Body of pancreas (tissue), 4 donors: ENCODE measurements at regions not wholly inside any gene's neighbourhood (a gene's known extent, or its start where the extent isn't known, plus 50 kb on each side); places are given as distances from the start of the nearest gene placed in this dataset.

ENCODE experiments used
- ATAC-seq: fragments of 150-250 bp; one replicate; pipeline ENCODE4 v1.9.1; 2016
- DNase-seq, 4 donors: peaks; one replicate each; pipeline ENCODE4 v3.0.0-alpha.2; 2019
- H3K27ac ChIP-seq, 4 donors: fragments of 200-600 bp; sonication (generic); 1 replicate in 3 of 4; 2 replicates in 1 of 4; pipeline versions ENCODE4 v1.5.1 to v1.6.1; 2016 to 2019; ENCODE audit warnings: mild to moderate bottlenecking in 1 of 4, mixed read lengths in 1 of 4, moderate library complexity in 1 of 4
- H3K27me3 ChIP-seq, 2 donors: fragments of 200-600 bp; sonication (generic); one replicate each; pipeline ENCODE4 v1.6.0; 2016; ENCODE audit warnings: mild to moderate bottlenecking in 1 of 2
- H3K36me3 ChIP-seq, 2 donors: fragments of 200-600 bp; sonication (generic); replicated peaks in 1 of 2; 2 replicates each; pipeline ENCODE4 v1.5.1; 2016; ENCODE audit warnings: low read depth in 2 of 2; ENCODE audit not compliant: insufficient read depth in 1 of 2
- H3K4me1 ChIP-seq: fragments of 200-600 bp; sonication (generic); one replicate; pipeline ENCODE4 v1.6.0; 2016
- H3K4me3 ChIP-seq, 2 donors: fragments of 200-600 bp; sonication (generic); 1 replicate in 1 of 2; 2 replicates in 1 of 2; pipeline ENCODE4 v1.5.1; 2016 to 2019
- H3K9me3 ChIP-seq, 3 donors: fragments of 200-600 bp; sonication (generic); 1 replicate in 2 of 3; 2 replicates in 1 of 3; pipeline ENCODE4 v1.5.1; 2016
- CTCF ChIP-seq, 7 experiments: fragments of 450-650 bp in 4 of 7; fragments of 200-600 bp in 3 of 7; sonication (generic) in 3 of 7; IDR thresholded peaks; one replicate each; pipeline ENCODE4 v1.5.1; 2016 to 2019; ENCODE audit warnings: antibody characterized with exemption in 7 of 7
- POLR2A ChIP-seq, 3 donors: fragments of 450-650 bp; IDR thresholded peaks; one replicate each; pipeline ENCODE4 v1.6.1; 2016; ENCODE audit warnings: antibody characterized with exemption in 3 of 3, mild to moderate bottlenecking in 2 of 3
- WGBS, 2 donors: methylation state at CpG; one replicate each; pipeline ENCODE4 v1.1.5; 2017; 5-methylcytosine and 5-hydroxymethylcytosine counted together
- intact Hi-C: fragments of 100-400 bp; cut with DNase I; formaldehyde crosslinking; loops from one replicate; pipeline ENCODE4 v1.15.1; 2023

GRCh38 chr20:6651561-6651960, 115.9 kb upstream of the BMP2 start:
- Histone ChIP-seq H3K9me3 (no peaks in the 10 kb centered on the region), H3K4me3 (no peak overlapping the region), H3K27ac (no peak overlapping the region), H3K27me3 (no peaks in the 10 kb centered on the region), H3K4me1 (peaks cover 5% of the 10 kb centered on the region), H3K36me3 (no peaks in the 10 kb centered on the region)
- intact Hi-C loops = no loop called here
- TF ChIP-seq CTCF (IDR thresholded peaks at IDR 0.05) = no peak
- no peak for TF ChIP-seq POLR2A (IDR thresholded peaks at IDR 0.05)
- DNase-seq = no peak
- 90 to 95% methylated on average over 3 of the region's 3 CpGs for WGBS, 2 donors
- no peak for ATAC-seq

- Histone ChIP-seq H3K4me3 (no peak overlapping the region), H3K4me1 (peaks cover 5% of the 10 kb centered on the region), H3K27ac (no peak overlapping the region), H3K36me3 (no peaks in the 10 kb centered on the region), H3K9me3 (no peaks in the 10 kb centered on the region), H3K27me3 (no peaks in the 10 kb centered on the region)
- no peak for TF ChIP-seq POLR2A (IDR thresholded peaks at IDR 0.05)
- TF ChIP-seq CTCF (IDR thresholded peaks at IDR 0.05) = no peak
- ATAC-seq (no peak), DNase-seq (peak in 3 of 4 donors; percentile 14 to 27 (median 16))
- 75 to 79% methylated on average over 5 of the region's 5 CpGs for WGBS, 2 donors
- intact Hi-C loops = no loop called here
Observed at GRCh38 chr20:6651016-6651415, 116.5 kb upstream of the BMP2 start.

GRCh38 chr20:6646021-6646636, 121.4 kb upstream of the BMP2 start:
- no peak overlapping the region for H3K4me3 ChIP-seq
- no peak for TF ChIP-seq POLR2A (IDR thresholded peaks at IDR 0.05)
- H3K27ac ChIP-seq = no peak overlapping the region
- no peaks in the 10 kb centered on the region for H3K4me1 ChIP-seq
- no peaks in the 10 kb centered on the region for H3K27me3 ChIP-seq
- H3K36me3 ChIP-seq = no peaks in the 10 kb centered on the region
- 90 to 96% methylated on average over 3 of the region's 3 CpGs for WGBS, 2 donors
- ATAC-seq (no peak), DNase-seq (no peak)
- H3K9me3 ChIP-seq = no peaks in the 10 kb centered on the region
- intact Hi-C loops = no loop called here

GRCh38 chr20:6644813-6645628, 122.5 kb upstream of the BMP2 start:
- ATAC-seq (no peak), DNase-seq (no peak)
- TF ChIP-seq POLR2A (IDR thresholded peaks at IDR 0.05) (no peak), CTCF (IDR thresholded peaks at IDR 0.05) (no peak)
- Histone ChIP-seq H3K27ac (no peak overlapping the region), H3K9me3 (no peaks in the 10 kb centered on the region), H3K36me3 (no peaks in the 10 kb centered on the region), H3K4me3 (no peak overlapping the region), H3K27me3 (no peaks in the 10 kb centered on the region), H3K4me1 (no peaks in the 10 kb centered on the region)
- 69 to 83% methylated on average over 10 of the region's 10 CpGs for WGBS, 2 donors
- intact Hi-C loops = no loop called here

- H3K27ac ChIP-seq = no peak overlapping the region
- no peaks in the 10 kb centered on the region for H3K27me3 ChIP-seq
- H3K36me3 ChIP-seq = no peaks in the 10 kb centered on the region
- no peak for TF ChIP-seq POLR2A (IDR thresholded peaks at IDR 0.05)
- TF ChIP-seq CTCF (IDR thresholded peaks at IDR 0.05) = peak in 4 of 7 experiments; percentile 14 to 42 (median 22)
- DNase-seq (no peak), ATAC-seq (no peak)
- 51 to 73% methylated on average over 5 of the region's 5 CpGs for WGBS, 2 donors
- H3K4me1 ChIP-seq = peaks cover 6% of the 10 kb centered on the region
- no peaks in the 10 kb centered on the region for H3K9me3 ChIP-seq
- H3K4me3 ChIP-seq = no peak overlapping the region
- intact Hi-C loops = no loop called here
Observed at GRCh38 chr20:6641012-6641411, 126.5 kb upstream of the BMP2 start.
